WERI-Rb-1 (cell line): ENCODE measurements at regions not wholly inside any gene's neighbourhood (a gene's known extent, or its start where the extent isn't known, plus 50 kb on each side); places are given as distances from the start of the nearest gene placed in this dataset.
"Not testable (repeated sequence)": the region's sequence is repeated elsewhere in the genome, so short reads cannot be mapped to it uniquely, and the experiment has no call there.

Source experiments
- DNase-seq: peaks from one replicate; pipeline ENCODE4 v3.0.0-alpha.2; 2020
- H3K27ac ChIP-seq: fragments of 250-450 bp; sonication (Bioruptor Pico); 2 replicates; pipeline ENCODE4 v1.5.1; 2020; ENCODE audit warnings: mild to moderate bottlenecking, moderate library complexity
- H3K27me3 ChIP-seq: fragments of 250-450 bp; sonication (Bioruptor Pico); 2 replicates; pipeline ENCODE4 v1.5.1; 2021; ENCODE audit warnings: mild to moderate bottlenecking, low read depth, moderate library complexity; ENCODE audit not compliant: insufficient read depth, severe bottlenecking
- H3K36me3 ChIP-seq: fragments of 250-450 bp; sonication (Bioruptor Pico); 2 replicates; pipeline ENCODE4 v1.5.1; 2020; ENCODE audit warnings: mild to moderate bottlenecking, moderate library complexity
- H3K4me3 ChIP-seq: 2 replicates; pipeline ENCODE4 v1.5.1; 2011; ENCODE audit warnings: low read depth, mild to moderate bottlenecking, control low read depth, low read length
- H3K9me3 ChIP-seq: fragments of 250-450 bp; sonication (Bioruptor Pico); 2 replicates; pipeline ENCODE4 v1.5.1; 2021; ENCODE audit warnings: mild to moderate bottlenecking, moderate library complexity; ENCODE audit not compliant: severe bottlenecking
- TF ChIP-seq, protein P1 (sequence below): IDR thresholded peaks from 2 replicates; pipeline ENCODE4 v1.5.1; 2011; ENCODE audit warnings: low read depth, mild to moderate bottlenecking, control low read depth, inconsistent platforms, low read length

DNA sequence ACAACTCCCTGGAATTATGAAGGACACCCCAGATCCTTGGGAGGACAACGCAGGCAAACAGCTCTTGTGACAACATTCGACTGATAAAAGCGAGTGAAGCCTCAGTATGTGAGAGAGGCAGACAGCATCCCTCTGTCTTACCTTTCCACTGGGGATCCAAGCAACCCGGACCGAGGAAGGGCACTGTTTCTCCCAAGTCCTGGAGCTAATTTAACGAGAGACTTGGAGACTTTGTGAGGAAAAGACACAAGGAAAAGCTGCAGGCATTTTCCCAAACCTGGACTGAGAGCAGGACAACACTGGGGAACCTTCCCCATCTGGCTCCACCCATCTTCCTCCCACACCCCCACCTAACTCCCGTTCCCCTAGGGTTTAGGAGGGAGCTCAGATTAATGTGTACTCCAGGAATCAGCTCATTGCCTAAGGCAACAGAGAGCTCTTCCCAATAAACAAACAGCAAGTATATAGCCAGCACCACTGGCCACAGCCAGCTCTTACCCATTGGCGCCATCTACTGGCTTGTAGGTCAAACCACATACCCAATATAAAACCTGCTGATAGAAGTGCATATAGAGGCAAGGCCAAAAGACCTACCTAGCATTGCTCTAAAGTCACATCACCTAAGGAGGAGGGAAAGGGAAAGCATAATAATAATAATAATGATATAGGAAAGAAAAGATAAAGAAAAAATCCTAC lies 76.7 kb upstream of the NEK3 start:
- not testable (repeated sequence) for H3K27ac ChIP-seq, H3K27me3 ChIP-seq, H3K4me3 ChIP-seq, H3K36me3 ChIP-seq, H3K9me3 ChIP-seq
- TF ChIP-seq, protein P1, sequence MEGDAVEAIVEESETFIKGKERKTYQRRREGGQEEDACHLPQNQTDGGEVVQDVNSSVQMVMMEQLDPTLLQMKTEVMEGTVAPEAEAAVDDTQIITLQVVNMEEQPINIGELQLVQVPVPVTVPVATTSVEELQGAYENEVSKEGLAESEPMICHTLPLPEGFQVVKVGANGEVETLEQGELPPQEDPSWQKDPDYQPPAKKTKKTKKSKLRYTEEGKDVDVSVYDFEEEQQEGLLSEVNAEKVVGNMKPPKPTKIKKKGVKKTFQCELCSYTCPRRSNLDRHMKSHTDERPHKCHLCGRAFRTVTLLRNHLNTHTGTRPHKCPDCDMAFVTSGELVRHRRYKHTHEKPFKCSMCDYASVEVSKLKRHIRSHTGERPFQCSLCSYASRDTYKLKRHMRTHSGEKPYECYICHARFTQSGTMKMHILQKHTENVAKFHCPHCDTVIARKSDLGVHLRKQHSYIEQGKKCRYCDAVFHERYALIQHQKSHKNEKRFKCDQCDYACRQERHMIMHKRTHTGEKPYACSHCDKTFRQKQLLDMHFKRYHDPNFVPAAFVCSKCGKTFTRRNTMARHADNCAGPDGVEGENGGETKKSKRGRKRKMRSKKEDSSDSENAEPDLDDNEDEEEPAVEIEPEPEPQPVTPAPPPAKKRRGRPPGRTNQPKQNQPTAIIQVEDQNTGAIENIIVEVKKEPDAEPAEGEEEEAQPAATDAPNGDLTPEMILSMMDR: peak; percentile 44; the same call in 1 of the 2 replicates
- peak; percentile 18 for DNase-seq

- H3K27me3 ChIP-seq, H3K36me3 ChIP-seq, H3K27ac ChIP-seq, DNase-seq, H3K4me3 ChIP-seq, H3K9me3 ChIP-seq: not testable (repeated sequence)
Measured at GRCh38 chr13:52234928-52235327, 75.5 kb upstream of the NEK3 start.

- H3K4me3 ChIP-seq, H3K9me3 ChIP-seq, H3K27ac ChIP-seq, H3K27me3 ChIP-seq, H3K36me3 ChIP-seq, DNase-seq: not testable (repeated sequence)
Measured at GRCh38 chr13:52223063-52223462, 63.7 kb upstream of the NEK3 start.

GRCh38 chr13:52213920-52214319 lies 54.5 kb upstream of the NEK3 start:
- H3K36me3 ChIP-seq, H3K9me3 ChIP-seq, H3K4me3 ChIP-seq, H3K27me3 ChIP-seq, DNase-seq, H3K27ac ChIP-seq: not testable (repeated sequence)

DNA sequence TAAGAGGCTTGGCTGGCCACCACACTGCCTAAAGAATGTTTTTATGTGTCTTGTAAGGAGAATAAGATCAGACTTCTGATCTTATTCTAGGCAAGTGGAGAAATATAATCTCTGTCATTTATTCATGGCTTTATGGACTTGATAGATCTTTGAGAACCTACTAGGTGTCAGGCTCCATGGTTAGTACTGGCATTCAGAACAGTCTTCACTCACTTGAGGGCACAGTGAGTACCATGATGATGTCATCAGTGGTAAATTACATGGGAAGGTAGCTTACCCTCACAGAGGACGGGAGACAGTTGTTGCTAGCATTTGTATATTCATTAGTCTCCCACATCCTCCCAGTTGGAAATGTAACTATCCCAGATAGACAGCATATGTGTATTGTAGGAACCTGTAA lies 53.5 kb upstream of the NEK3 start:
- not testable (repeated sequence) for H3K27ac ChIP-seq, H3K36me3 ChIP-seq, H3K4me3 ChIP-seq, DNase-seq, H3K27me3 ChIP-seq, H3K9me3 ChIP-seq

DNA sequence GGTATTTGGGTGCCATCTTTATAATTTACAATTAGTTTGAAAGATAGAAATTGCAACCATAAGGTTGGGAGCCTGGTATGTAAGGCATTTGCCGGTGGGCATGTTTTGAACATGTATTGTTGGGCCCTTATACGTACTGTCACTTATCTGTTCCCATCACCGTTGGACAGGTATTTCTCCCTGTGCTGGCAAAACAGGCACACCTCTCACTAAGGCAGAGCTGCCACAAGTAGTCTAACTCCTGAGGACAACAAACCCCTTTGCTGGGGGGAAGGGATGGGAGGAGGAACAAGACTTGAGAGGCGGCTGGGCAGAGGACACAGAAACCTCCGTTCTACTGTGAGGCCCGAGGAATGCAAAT lies 52.0 kb upstream of the NEK3 start:
- not testable (repeated sequence) for H3K36me3 ChIP-seq, H3K27me3 ChIP-seq, H3K27ac ChIP-seq, DNase-seq, H3K9me3 ChIP-seq, H3K4me3 ChIP-seq

- H3K4me3 ChIP-seq, H3K36me3 ChIP-seq, H3K27me3 ChIP-seq, H3K9me3 ChIP-seq, DNase-seq, H3K27ac ChIP-seq: not testable (repeated sequence)
Measured at GRCh38 chr13:52210564-52211415, 51.4 kb upstream of the NEK3 start.
